ENCODE measurements at regions not wholly inside any gene's neighbourhood (a gene's known extent, or its start where the extent isn't known, plus 50 kb on each side); places are given as distances from the start of the nearest gene placed in this dataset.

DNA sequence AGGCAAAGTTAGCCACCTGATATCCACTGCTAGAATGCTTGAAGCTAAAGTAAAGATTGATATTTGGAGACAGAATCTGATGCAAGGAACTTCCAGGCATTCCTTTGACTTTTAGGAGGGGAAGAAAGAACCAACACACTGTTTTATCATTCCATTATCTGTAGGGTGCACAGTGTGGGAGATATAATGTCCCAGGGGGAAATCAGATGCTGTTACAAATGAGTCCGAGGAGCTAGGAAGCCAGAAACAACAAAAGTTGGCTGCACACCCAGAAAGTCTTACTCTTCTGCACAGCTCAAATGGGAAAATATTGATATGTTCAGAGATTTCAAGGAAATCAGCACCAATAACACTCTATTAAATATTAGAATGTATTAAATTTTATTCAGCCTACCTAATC, 113.6 kb upstream of the ROBO1 start:
- Histone ChIP-seq H3K9ac (ENCODE audit: low read depth, low read length) (no peak overlapping the region), H3K4me1 (ENCODE audit: insufficient read depth, low read length) (no peaks in the 10 kb centered on the region), H3K36me3 (ENCODE audit: insufficient read depth, low read length) (no peaks in the 10 kb centered on the region), H3K9me3 (ENCODE audit: control insufficient read depth, insufficient read depth, low read length) (no peaks in the 10 kb centered on the region)

DNA sequence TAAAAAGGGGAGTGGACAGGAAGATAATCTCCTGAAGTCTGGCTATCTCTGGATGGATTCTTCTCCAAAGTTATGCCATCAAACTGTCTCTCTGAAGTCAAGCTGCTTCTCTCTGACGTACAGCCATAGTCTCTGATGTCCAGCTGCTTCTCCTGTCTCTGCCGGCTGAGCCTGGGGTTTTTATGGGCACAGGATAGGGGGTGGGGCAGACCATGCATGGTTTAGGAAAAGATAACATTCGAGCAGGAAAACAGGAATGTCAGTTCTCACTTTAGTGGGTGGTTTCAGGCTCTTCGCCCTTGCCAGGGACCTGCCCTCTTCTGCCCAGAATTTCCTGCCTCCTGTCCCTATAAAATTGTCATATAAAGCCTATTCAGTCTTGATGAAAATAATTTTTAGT, 110.9 kb upstream of the ROBO1 start:
- no peaks in the 10 kb centered on the region for H3K9me3 ChIP-seq (ENCODE audit: control insufficient read depth, insufficient read depth, low read length)
- H3K36me3 ChIP-seq (ENCODE audit: insufficient read depth, low read length) = no peaks in the 10 kb centered on the region

DNA sequence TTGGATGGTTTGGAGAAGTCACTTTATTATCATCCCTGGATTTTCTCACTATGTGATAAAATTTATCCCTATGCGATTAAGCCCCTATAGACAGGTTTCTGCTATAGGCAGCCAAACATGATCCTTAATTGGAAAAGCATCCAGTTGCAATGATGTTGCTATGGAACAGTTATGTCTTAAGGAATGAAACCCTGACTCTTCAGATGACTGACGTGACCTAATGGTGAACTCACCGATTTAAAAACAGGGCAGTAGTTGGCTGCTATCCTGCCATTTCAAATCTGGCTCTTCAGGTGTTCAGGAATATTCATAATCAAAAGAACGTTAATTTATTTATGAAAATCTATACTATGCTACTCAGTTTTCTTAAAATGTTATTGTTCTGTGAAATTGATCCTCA, 106.8 kb upstream of the ROBO1 start:
- Histone ChIP-seq H3K4me1 (ENCODE audit: insufficient read depth, low read length) (no peaks in the 10 kb centered on the region; the same call in 1 of the 2 replicates), H3K9ac (ENCODE audit: low read depth, low read length) (no peak overlapping the region), H3K36me3 (ENCODE audit: insufficient read depth, low read length) (no peaks in the 10 kb centered on the region), H3K9me3 (ENCODE audit: control insufficient read depth, insufficient read depth, low read length) (no peaks in the 10 kb centered on the region)

More for the DNA sequence above, 110.9 kb upstream of the ROBO1 start:
- Histone ChIP-seq H3K4me1 (ENCODE audit: insufficient read depth, low read length) (no peaks in the 10 kb centered on the region), H3K9ac (ENCODE audit: low read depth, low read length) (no peak overlapping the region)

DNA sequence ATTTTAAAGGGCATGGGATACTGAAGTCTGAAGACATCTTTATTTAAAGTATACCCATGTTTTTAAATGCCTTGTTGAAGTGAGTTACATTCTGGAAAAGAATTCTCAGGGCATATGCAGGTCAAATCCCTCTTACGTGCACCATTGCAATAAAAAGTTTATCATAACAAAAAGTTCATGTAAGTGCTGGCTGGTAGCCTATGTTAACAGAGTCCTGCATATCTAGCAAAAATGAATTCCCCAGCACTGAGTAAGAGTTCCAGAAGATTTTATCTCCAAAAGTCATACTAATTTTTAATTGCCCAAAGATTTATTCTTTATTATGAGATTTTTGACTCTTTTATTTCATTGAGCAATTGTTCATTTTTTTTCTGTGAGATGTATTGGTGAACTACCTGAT, 104.7 kb upstream of the ROBO1 start:
- Histone ChIP-seq H3K4me1 (ENCODE audit: insufficient read depth, low read length) (no peaks in the 10 kb centered on the region; the same call in 1 of the 2 replicates), H3K9me3 (ENCODE audit: control insufficient read depth, insufficient read depth, low read length) (no peaks in the 10 kb centered on the region), H3K9ac (ENCODE audit: low read depth, low read length) (no peak overlapping the region), H3K36me3 (ENCODE audit: insufficient read depth, low read length) (no peaks in the 10 kb centered on the region)

DNA sequence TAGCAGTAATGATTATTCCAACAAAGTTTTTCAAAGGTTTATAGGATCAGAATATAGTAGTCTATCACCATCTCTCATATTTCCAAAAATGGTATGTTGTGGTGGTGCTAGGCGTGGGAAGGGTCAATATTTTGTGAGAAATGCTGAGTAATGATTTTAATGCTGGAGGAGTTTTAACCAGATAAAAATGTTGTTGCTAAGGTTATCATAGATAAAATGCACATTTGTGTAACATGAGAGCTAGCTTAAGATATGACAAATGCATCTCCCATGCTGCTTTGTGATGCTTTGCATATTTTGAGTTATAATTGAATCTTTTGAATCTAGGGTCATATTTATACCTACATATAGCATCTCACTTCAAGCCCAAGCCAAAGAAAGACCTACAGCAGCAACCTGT, 103.9 kb upstream of the ROBO1 start:
- no peaks in the 10 kb centered on the region for H3K9me3 ChIP-seq (ENCODE audit: control insufficient read depth, insufficient read depth, low read length)
- H3K4me1 ChIP-seq (ENCODE audit: insufficient read depth, low read length) = no peaks in the 10 kb centered on the region; the same call in 1 of the 2 replicates
- no peak overlapping the region for H3K9ac ChIP-seq (ENCODE audit: low read depth, low read length)
- H3K36me3 ChIP-seq (ENCODE audit: insufficient read depth, low read length) = no peaks in the 10 kb centered on the region

- no peaks in the 10 kb centered on the region for H3K36me3 ChIP-seq (ENCODE audit: insufficient read depth, low read length)
- no peak overlapping the region for H3K9ac ChIP-seq (ENCODE audit: low read depth, low read length)
- H3K4me1 ChIP-seq (ENCODE audit: insufficient read depth, low read length) = no peaks in the 10 kb centered on the region; the same call in 1 of the 2 replicates
- H3K9me3 ChIP-seq (ENCODE audit: control insufficient read depth, insufficient read depth, low read length) = no peaks in the 10 kb centered on the region
These were observed 102.5 kb upstream of the ROBO1 start for GRCh38 chr3:79870313-79870620.

DNA sequence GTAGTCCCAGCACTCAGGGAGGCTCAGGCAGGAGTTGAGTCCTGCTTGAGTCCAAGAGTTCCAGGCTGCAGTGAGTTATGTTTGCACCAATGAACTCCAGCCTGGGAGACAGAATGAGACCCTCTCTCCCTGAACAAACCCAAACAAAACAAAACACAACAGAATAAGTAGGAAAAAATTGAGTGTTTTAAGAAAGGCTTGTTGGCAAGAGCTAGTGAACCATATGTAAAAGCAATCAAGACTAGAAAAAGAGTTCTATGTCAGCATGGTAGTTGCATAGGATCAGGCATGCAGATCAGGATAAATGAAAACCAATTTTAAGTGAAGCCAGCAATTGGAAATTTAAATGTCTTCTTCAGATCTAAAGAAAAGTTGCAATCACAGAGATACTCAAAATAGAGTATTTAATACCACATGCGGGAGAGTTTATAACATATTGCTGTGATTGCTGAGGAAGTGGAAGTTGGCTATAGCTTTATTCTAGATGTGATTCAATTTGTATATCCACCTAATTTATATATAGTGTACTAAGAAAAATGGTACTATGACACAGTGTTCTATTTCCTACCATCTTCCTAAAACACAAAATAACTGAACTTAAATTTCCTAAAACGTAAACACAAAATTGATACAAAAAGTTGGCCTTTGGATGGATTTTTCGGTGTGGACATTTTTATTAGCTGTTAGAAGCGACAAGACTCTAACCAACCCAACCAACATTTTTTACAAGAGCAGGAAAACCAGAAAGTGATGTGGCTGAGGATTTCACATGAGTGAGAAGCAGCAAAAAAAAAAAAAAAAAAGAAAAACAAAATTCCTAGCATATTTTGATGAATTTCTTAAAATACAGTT, 101.9 kb upstream of the ROBO1 start:
- Histone ChIP-seq H3K9ac (ENCODE audit: low read depth, low read length) (no peak overlapping the region), H3K9me3 (ENCODE audit: control insufficient read depth, insufficient read depth, low read length) (no peaks in the 10 kb centered on the region), H3K36me3 (ENCODE audit: insufficient read depth, low read length) (no peaks in the 10 kb centered on the region), H3K4me1 (ENCODE audit: insufficient read depth, low read length) (no peaks in the 10 kb centered on the region; the same call in 1 of the 2 replicates)

DNA sequence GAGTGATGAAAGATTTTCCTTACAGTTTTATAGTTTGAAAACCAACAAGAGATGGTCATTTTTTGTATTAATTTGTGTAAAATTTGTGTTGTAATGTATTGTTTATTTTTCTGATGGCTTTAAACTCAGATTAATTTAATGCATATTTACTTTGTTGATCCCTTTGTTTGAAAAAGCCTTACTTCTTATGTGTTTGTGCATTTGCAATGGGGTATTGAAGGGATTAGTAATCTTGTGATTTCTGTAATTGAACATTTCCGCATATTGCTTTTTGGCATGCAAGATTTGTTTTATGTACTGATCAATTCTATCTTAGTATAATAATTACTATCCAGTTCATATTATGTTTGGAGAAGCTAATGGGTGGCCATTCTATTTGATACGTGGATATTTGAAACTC, 98.4 kb upstream of the ROBO1 start:
- no peaks in the 10 kb centered on the region; the same call in 1 of the 2 replicates for H3K4me1 ChIP-seq (ENCODE audit: insufficient read depth, low read length)
- H3K36me3 ChIP-seq (ENCODE audit: insufficient read depth, low read length) = no peaks in the 10 kb centered on the region
- H3K9ac ChIP-seq (ENCODE audit: low read depth, low read length) = no peak overlapping the region
- no peaks in the 10 kb centered on the region for H3K9me3 ChIP-seq (ENCODE audit: control insufficient read depth, insufficient read depth, low read length)

DNA sequence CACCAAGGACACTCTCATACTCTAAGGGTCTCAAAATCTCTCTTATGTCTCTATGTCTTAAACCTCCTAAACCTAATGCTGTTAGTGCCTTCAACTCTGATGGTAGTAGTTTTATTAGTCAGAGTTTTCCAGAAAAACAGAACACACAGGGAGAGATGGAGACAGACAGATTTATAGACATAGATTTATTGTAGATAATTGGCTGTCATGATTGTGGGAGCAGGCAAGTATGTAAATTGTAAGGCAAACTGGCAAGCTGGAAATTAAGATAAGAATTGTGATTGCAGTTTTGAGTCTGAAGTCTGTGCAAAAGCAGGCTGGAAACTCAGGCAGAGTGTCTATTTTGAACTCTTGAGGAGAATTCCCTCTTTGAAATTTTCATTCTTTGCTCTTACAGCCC, 96.3 kb upstream of the ROBO1 start:
- no peaks in the 10 kb centered on the region for H3K9me3 ChIP-seq (ENCODE audit: control insufficient read depth, insufficient read depth, low read length)
- H3K9ac ChIP-seq (ENCODE audit: low read depth, low read length) = no peak overlapping the region
- no peaks in the 10 kb centered on the region for H3K36me3 ChIP-seq (ENCODE audit: insufficient read depth, low read length)
- no peaks in the 10 kb centered on the region for H3K4me1 ChIP-seq (ENCODE audit: insufficient read depth, low read length)

GRCh38 chr3:79848876-79849275, 81.1 kb upstream of the ROBO1 start:
- H3K9ac ChIP-seq (ENCODE audit: low read depth, low read length) = no peak overlapping the region

DNA sequence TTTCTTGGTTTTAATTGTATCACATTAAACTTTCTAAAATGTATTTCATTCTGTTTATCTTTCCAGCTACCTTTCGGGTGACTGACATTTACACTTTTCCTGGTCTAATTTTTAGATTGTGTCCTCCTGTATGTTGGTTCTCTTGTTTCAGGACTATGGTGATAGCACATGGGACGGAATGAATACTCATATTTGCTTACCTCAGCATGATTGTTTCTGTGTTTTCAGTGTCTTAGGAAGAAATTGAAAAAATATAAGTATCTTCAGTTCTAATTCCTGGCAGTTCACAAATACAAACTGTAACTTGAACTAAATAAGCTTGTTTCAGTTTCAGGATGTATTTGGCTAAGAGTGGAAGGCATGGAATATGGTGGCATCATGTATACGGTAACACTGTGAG, 80.1 kb upstream of the ROBO1 start:
- no peak overlapping the region for H3K9ac ChIP-seq (ENCODE audit: low read depth, low read length)
- no peaks in the 10 kb centered on the region for H3K4me1 ChIP-seq (ENCODE audit: insufficient read depth, low read length)
- H3K9me3 ChIP-seq (ENCODE audit: control insufficient read depth, insufficient read depth, low read length) = no peaks in the 10 kb centered on the region
- H3K36me3 ChIP-seq (ENCODE audit: insufficient read depth, low read length) = no peaks in the 10 kb centered on the region

More at GRCh38 chr3:79848876-79849275, 81.1 kb upstream of the ROBO1 start:
- Histone ChIP-seq H3K9me3 (ENCODE audit: control insufficient read depth, insufficient read depth, low read length) (no peaks in the 10 kb centered on the region), H3K36me3 (ENCODE audit: insufficient read depth, low read length) (no peaks in the 10 kb centered on the region), H3K4me1 (ENCODE audit: insufficient read depth, low read length) (no peaks in the 10 kb centered on the region)

GRCh38 chr3:79846148-79846933, 78.5 kb upstream of the ROBO1 start:
- H3K9ac ChIP-seq (ENCODE audit: low read depth, low read length) = no peak overlapping the region
- no peaks in the 10 kb centered on the region for H3K4me1 ChIP-seq (ENCODE audit: insufficient read depth, low read length)
- H3K36me3 ChIP-seq (ENCODE audit: insufficient read depth, low read length) = no peaks in the 10 kb centered on the region
- H3K9me3 ChIP-seq (ENCODE audit: control insufficient read depth, insufficient read depth, low read length) = no peaks in the 10 kb centered on the region

DNA sequence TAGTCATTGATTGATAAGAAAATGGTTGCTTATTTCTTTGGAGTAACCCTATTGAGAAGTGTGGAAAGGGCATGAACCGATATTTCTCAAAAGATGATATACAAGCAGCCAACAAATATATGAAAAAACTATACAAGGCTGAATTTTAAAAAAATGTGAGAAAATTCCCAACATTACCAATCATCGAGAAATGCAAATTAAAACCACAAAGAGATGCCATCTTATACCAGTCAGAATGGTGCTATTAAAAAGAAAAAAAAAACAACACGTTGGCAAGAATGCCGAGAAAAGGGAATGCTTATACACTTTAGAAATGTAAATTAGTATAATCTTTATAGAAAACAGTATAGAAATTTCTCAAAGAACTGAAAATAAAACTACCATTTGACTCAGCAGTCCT, 77.7 kb upstream of the ROBO1 start:
- Histone ChIP-seq H3K9ac (ENCODE audit: low read depth, low read length) (no peak overlapping the region), H3K4me1 (ENCODE audit: insufficient read depth, low read length) (no peaks in the 10 kb centered on the region), H3K36me3 (ENCODE audit: insufficient read depth, low read length) (no peaks in the 10 kb centered on the region)

GRCh38 chr3:79844176-79844575, 76.4 kb upstream of the ROBO1 start:
- Histone ChIP-seq H3K9ac (ENCODE audit: low read depth, low read length) (no peak overlapping the region), H3K4me1 (ENCODE audit: insufficient read depth, low read length) (no peaks in the 10 kb centered on the region), H3K9me3 (ENCODE audit: control insufficient read depth, insufficient read depth, low read length) (no peaks in the 10 kb centered on the region), H3K36me3 (ENCODE audit: insufficient read depth, low read length) (no peaks in the 10 kb centered on the region)

More for the DNA sequence above, 77.7 kb upstream of the ROBO1 start:
- no peaks in the 10 kb centered on the region for H3K9me3 ChIP-seq (ENCODE audit: control insufficient read depth, insufficient read depth, low read length)

- Histone ChIP-seq H3K4me1 (ENCODE audit: insufficient read depth, low read length) (no peaks in the 10 kb centered on the region), H3K9me3 (ENCODE audit: control insufficient read depth, insufficient read depth, low read length) (no peaks in the 10 kb centered on the region)
These were observed 75.4 kb upstream of the ROBO1 start for GRCh38 chr3:79843180-79843579.

More at GRCh38 chr3:79843180-79843579, 75.4 kb upstream of the ROBO1 start:
- Histone ChIP-seq H3K9ac (ENCODE audit: low read depth, low read length) (no peak overlapping the region), H3K36me3 (ENCODE audit: insufficient read depth, low read length) (no peaks in the 10 kb centered on the region)

All from ES-I3 (cell line).